Testis (tissue), 2 donors: ENCODE measurements at regions not wholly inside any gene's neighbourhood (a gene's known extent, or its start where the extent isn't known, plus 50 kb on each side); places are given as distances from the start of the nearest gene placed in this dataset.

Experiments
- POLR2A ChIP-seq: fragments of 450-650 bp; IDR thresholded peaks from one replicate; pipeline ENCODE4 v1.6.1; 2017; ENCODE audit warnings: antibody characterized with exemption, mild to moderate bottlenecking, moderate library complexity
- TF ChIP-seq, protein P1 (sequence below), 3 experiments: fragments of 450-650 bp in 2 of 3; fragments of 200-600 bp in 1 of 3; sonication (generic) in 1 of 3; IDR thresholded peaks; one replicate each; pipeline ENCODE4 v1.5.1; 2016 to 2019; ENCODE audit warnings: antibody characterized with exemption in 3 of 3, mild to moderate bottlenecking in 2 of 3, moderate library complexity in 1 of 3

- no peak for TF ChIP-seq POLR2A
- TF ChIP-seq, protein P1, sequence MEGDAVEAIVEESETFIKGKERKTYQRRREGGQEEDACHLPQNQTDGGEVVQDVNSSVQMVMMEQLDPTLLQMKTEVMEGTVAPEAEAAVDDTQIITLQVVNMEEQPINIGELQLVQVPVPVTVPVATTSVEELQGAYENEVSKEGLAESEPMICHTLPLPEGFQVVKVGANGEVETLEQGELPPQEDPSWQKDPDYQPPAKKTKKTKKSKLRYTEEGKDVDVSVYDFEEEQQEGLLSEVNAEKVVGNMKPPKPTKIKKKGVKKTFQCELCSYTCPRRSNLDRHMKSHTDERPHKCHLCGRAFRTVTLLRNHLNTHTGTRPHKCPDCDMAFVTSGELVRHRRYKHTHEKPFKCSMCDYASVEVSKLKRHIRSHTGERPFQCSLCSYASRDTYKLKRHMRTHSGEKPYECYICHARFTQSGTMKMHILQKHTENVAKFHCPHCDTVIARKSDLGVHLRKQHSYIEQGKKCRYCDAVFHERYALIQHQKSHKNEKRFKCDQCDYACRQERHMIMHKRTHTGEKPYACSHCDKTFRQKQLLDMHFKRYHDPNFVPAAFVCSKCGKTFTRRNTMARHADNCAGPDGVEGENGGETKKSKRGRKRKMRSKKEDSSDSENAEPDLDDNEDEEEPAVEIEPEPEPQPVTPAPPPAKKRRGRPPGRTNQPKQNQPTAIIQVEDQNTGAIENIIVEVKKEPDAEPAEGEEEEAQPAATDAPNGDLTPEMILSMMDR (IDR thresholded peaks at IDR 0.05) = no peak
These were observed 178.0 kb upstream of the DMAC1 start for GRCh38 chr9:7977586-7977985.
